MM.1S (cell line): ENCODE measurements at regions not wholly inside any gene's neighbourhood (a gene's known extent, or its start where the extent isn't known, plus 50 kb on each side); places are given as distances from the start of the nearest gene placed in this dataset.

Experiments
- CTCF ChIP-seq: fragments of 300-600 bp; sonication (generic); IDR thresholded peaks from 2 replicates; pipeline ENCODE4 v1.5.1; 2016; ENCODE audit warnings: antibody characterized with exemption, low read length, mixed read lengths
- EZH2 ChIP-seq: fragments of 300-600 bp; sonication (generic); optimal IDR thresholded peaks from 2 replicates; pipeline ENCODE3; 2017; ENCODE audit warnings: low read depth, mild to moderate bottlenecking, antibody characterized with exemption, low read length, mixed read lengths
- EZH2phosphoT487 ChIP-seq: fragments of 300-600 bp; sonication (generic); IDR thresholded peaks from 2 replicates; pipeline ENCODE4 v1.6.1; 2018; ENCODE audit warnings: antibody characterized with exemption, low read length

GRCh38 chr17:27384261-27384701, 72.0 kb upstream of the KSR1 start:
- TF ChIP-seq CTCF (no peak), EZH2 (no peak), EZH2phosphoT487 (no peak)
